H1 (cell line): ENCODE measurements at regions not wholly inside any gene's neighbourhood (a gene's known extent, or its start where the extent isn't known, plus 50 kb on each side); places are given as distances from the start of the nearest gene placed in this dataset.

Experiments used
- BRCA1 ChIP-seq: IDR thresholded peaks from 2 replicates; pipeline ENCODE4 v1.6.1; 2012; ENCODE audit warnings: low read depth, low read length, improper control_type of control experiment
- CBX8 ChIP-seq: fragments of 300-800, 300-1000 bp; sonication (generic); IDR thresholded peaks from 2 replicates; pipeline ENCODE4 v1.7.1; 2016; ENCODE audit warnings: low read depth, low read length, borderline replicate concordance
- CTCF ChIP-seq, 3 experiments: IDR thresholded peaks; 1 replicate in 2 of 3; 2 replicates in 1 of 3; pipeline versions ENCODE4 v1.5.1 to v1.6.1; 2011; ENCODE audit warnings: low read length in 3 of 3, mild to moderate bottlenecking in 3 of 3, inconsistent platforms in 2 of 3, low read depth in 1 of 3, moderate library complexity in 1 of 3; ENCODE audit not compliant: insufficient read depth in 1 of 3; ENCODE audit errors: control extremely low read depth in 1 of 3
- EP300 ChIP-seq, 2 experiments: IDR thresholded peaks; 1 replicate in 1 of 2; 2 replicates in 1 of 2; pipeline ENCODE4 v1.6.1; 2011 to 2012; ENCODE audit warnings: low read depth in 2 of 2, low read length in 2 of 2, mild to moderate bottlenecking in 2 of 2, borderline replicate concordance in 1 of 2, inconsistent platforms in 1 of 2, moderate library complexity in 1 of 2
- EZH2 ChIP-seq: fragments of 200-600 bp; sonication (generic); IDR thresholded peaks from 2 replicates; pipeline ENCODE4 v1.7.1; 2012; ENCODE audit warnings: low read depth, mild to moderate bottlenecking, moderate library complexity, low read length, inconsistent platforms; ENCODE audit not compliant: severe bottlenecking
- JUND ChIP-seq: IDR thresholded peaks from 2 replicates; pipeline ENCODE4 v1.6.1; 2011; ENCODE audit warnings: mild to moderate bottlenecking, improper control_type of control experiment, low read length
- KDM1A ChIP-seq: fragments of 200-600, 300-600 bp; sonication (generic); IDR thresholded peaks from 2 replicates; pipeline ENCODE4 v1.7.1; 2016; ENCODE audit warnings: mild to moderate bottlenecking, low read length, borderline replicate concordance
- PHF8 ChIP-seq: fragments of 200-600 bp; sonication (generic); conservative IDR thresholded peaks from 2 replicates; pipeline ENCODE4 v1.7.1; 2012; ENCODE audit warnings: low read depth, mild to moderate bottlenecking, inconsistent platforms, low read length, moderate library complexity
- POLR2A ChIP-seq, 2 experiments: IDR thresholded peaks; 1 replicate in 1 of 2; 2 replicates in 1 of 2; pipeline ENCODE4 v1.6.1; 2011; ENCODE audit warnings: low read depth in 2 of 2, low read length in 2 of 2, mild to moderate bottlenecking in 2 of 2; ENCODE audit errors: control extremely low read depth in 1 of 2
- POLR2AphosphoS5 ChIP-seq: IDR thresholded peaks from 2 replicates; pipeline ENCODE4 v1.6.1; 2011; ENCODE audit warnings: low read depth, low read length
- SIN3A ChIP-seq, 2 experiments: IDR thresholded peaks in 1 of 2; conservative IDR thresholded peaks in 1 of 2; 2 replicates each; pipeline ENCODE4 v1.6.1; 2011 to 2012; ENCODE audit warnings: low read length in 2 of 2, improper control_type of control experiment in 1 of 2, low read depth in 1 of 2, mild to moderate bottlenecking in 1 of 2
- TEAD4 ChIP-seq: IDR thresholded peaks from 2 replicates; pipeline ENCODE4 v1.6.1; 2012; ENCODE audit warnings: low read depth, low read length, inconsistent platforms, mixed read lengths
- ZNF274 ChIP-seq: IDR thresholded peaks from 2 replicates; pipeline ENCODE4 v1.7.0; 2012; ENCODE audit warnings: low read length, borderline replicate concordance; ENCODE audit errors: extremely low read depth

DNA sequence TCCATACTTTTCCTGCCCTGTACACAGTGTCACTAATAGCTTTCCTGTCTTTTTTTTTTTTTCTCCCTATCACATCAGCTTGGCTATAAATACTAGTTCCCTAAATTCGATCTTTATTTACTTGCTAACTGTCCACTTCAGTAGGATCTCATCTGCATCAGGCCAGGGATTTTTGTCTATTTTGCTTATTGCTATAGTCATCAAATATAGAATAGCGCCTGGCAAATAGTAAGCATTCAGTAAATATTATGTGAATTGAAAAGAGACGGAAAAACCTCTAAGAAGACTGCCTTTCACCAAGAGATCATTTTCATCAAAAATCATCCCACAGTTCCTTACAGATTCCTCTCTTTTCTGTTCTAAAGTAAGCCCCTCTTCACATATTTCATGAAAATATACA, 429.1 kb downstream of the FLRT2 start:
- TF ChIP-seq SIN3A (conservative IDR thresholded peaks at IDR 0.05 in 1 of 2, IDR thresholded peaks at IDR 0.05 in 1 of 2; ENCODE audit: low read depth in 1 of 2, low read length in 2 of 2) (no peak), JUND (no peak), BRCA1 (no peak), CTCF (IDR thresholded peaks at IDR 0.05; ENCODE audit: control extremely low read depth in 1 of 3, insufficient read depth in 1 of 3, low read depth in 1 of 3, low read length in 3 of 3) (no peak), KDM1A (no peak), CBX8 (no peak), POLR2A (IDR thresholded peaks at IDR 0.05; ENCODE audit: control extremely low read depth in 1 of 2, low read depth in 2 of 2, low read length in 2 of 2) (no peak), PHF8 (no peak), ZNF274 (no peak), POLR2AphosphoS5 (no peak), EZH2 (no peak), EP300 (IDR thresholded peaks at IDR 0.05; ENCODE audit: borderline replicate concordance in 1 of 2, low read depth in 2 of 2, low read length in 2 of 2) (no peak), TEAD4 (no peak)
